ENCODE measurements at regions not wholly inside any gene's neighbourhood (a gene's known extent, or its start where the extent isn't known, plus 50 kb on each side); places are given as distances from the start of the nearest gene placed in this dataset.
"Not testable (repeated sequence)": the region's sequence is repeated elsewhere in the genome, so short reads cannot be mapped to it uniquely, and the experiment has no call there.

GRCh38 chr3:157861076-157861765, 245.0 kb downstream of the SHOX2 start:
- DNase-seq = no peak
- H3K4me3 ChIP-seq (ENCODE audit: low read depth, low read length) = no peak overlapping the region
- no peaks in the 10 kb centered on the region for H3K9me3 ChIP-seq
- H3K4me1 ChIP-seq = peaks cover 13% of the 10 kb centered on the region
- H3K36me3 ChIP-seq = no peaks in the 10 kb centered on the region
- H3K27me3 ChIP-seq = no peaks in the 10 kb centered on the region
- TF ChIP-seq CTCF (IDR thresholded peaks at IDR 0.05; ENCODE audit: low read depth, low read length) = no peak

GRCh38 chr3:157859541-157859940, 246.7 kb downstream of the SHOX2 start:
- DNase-seq = no peak
- Histone ChIP-seq H3K4me1 (peaks cover 17% of the 10 kb centered on the region), H3K4me3 (ENCODE audit: low read depth, low read length) (no peak overlapping the region), H3K36me3 (no peaks in the 10 kb centered on the region), H3K9me3 (no peaks in the 10 kb centered on the region), H3K27me3 (no peaks in the 10 kb centered on the region)
- no peak for TF ChIP-seq CTCF (IDR thresholded peaks at IDR 0.05; ENCODE audit: low read depth, low read length)

- Histone ChIP-seq H3K9me3 (no peaks in the 10 kb centered on the region), H3K4me1 (peaks cover 17% of the 10 kb centered on the region), H3K4me3 (ENCODE audit: low read depth, low read length) (no peak overlapping the region), H3K27me3 (no peaks in the 10 kb centered on the region), H3K36me3 (no peaks in the 10 kb centered on the region)
- TF ChIP-seq CTCF (IDR thresholded peaks at IDR 0.05; ENCODE audit: low read depth, low read length) = no peak
- no peak for DNase-seq
Observed at GRCh38 chr3:157858821-157859220, 247.4 kb downstream of the SHOX2 start.

- Histone ChIP-seq H3K27me3 (no peaks in the 10 kb centered on the region), H3K4me1 (peaks cover 17% of the 10 kb centered on the region), H3K36me3 (no peaks in the 10 kb centered on the region), H3K4me3 (ENCODE audit: low read depth, low read length) (no peak overlapping the region), H3K9me3 (no peaks in the 10 kb centered on the region)
- TF ChIP-seq CTCF (IDR thresholded peaks at IDR 0.05; ENCODE audit: low read depth, low read length) = no peak
- peak; percentile 30 for DNase-seq
Observed at GRCh38 chr3:157857440-157857839, 248.8 kb downstream of the SHOX2 start.

GRCh38 chr3:157856078-157856939, 249.9 kb downstream of the SHOX2 start:
- no peaks in the 10 kb centered on the region for H3K36me3 ChIP-seq
- no peak for TF ChIP-seq CTCF (IDR thresholded peaks at IDR 0.05; ENCODE audit: low read depth, low read length)
- no peaks in the 10 kb centered on the region for H3K9me3 ChIP-seq
- H3K4me3 ChIP-seq (ENCODE audit: low read depth, low read length) = no peak overlapping the region
- no peaks in the 10 kb centered on the region for H3K27me3 ChIP-seq
- peak; percentile 25 for DNase-seq
- H3K4me1 ChIP-seq = peaks cover 17% of the 10 kb centered on the region

GRCh38 chr3:157845839-157846238, 260.4 kb downstream of the SHOX2 start:
- H3K4me1 ChIP-seq; DNase-seq; H3K9me3 ChIP-seq; H3K4me3 ChIP-seq (ENCODE audit: low read depth, low read length); H3K36me3 ChIP-seq; H3K27me3 ChIP-seq: not testable (repeated sequence)
